Suprapubic skin (tissue), 4 donors: ENCODE measurements at regions not wholly inside any gene's neighbourhood (a gene's known extent, or its start where the extent isn't known, plus 50 kb on each side); places are given as distances from the start of the nearest gene placed in this dataset.
"Not testable (repeated sequence)": the region's sequence is repeated elsewhere in the genome, so short reads cannot be mapped to it uniquely, and the experiment has no call there.

Source experiments
- DNase-seq, 2 donors: peaks; one replicate each; pipeline ENCODE4 v3.0.0-alpha.2; 2019; ENCODE audit warnings: low spot score in 2 of 2
- H3K27ac ChIP-seq: fragments of 200-600 bp; sonication (generic); one replicate; pipeline ENCODE4 v1.5.1; 2019
- H3K27me3 ChIP-seq: fragments of 200-600 bp; sonication (generic); one replicate; pipeline ENCODE4 v1.5.1; 2019
- H3K36me3 ChIP-seq: fragments of 200-600 bp; sonication (generic); one replicate; pipeline ENCODE4 v1.5.1; 2019
- H3K4me1 ChIP-seq: fragments of 200-600 bp; sonication (generic); one replicate; pipeline ENCODE4 v1.5.1; 2019
- H3K4me3 ChIP-seq: fragments of 200-600 bp; sonication (generic); one replicate; pipeline ENCODE4 v1.5.1; 2019; ENCODE audit warnings: mild to moderate bottlenecking
- H3K9me3 ChIP-seq: fragments of 200-600 bp; sonication (generic); one replicate; pipeline ENCODE4 v1.5.1; 2019
- CTCF ChIP-seq, 2 donors: fragments of 200-600 bp in 1 of 2; fragments of 450-650 bp in 1 of 2; sonication (generic) in 1 of 2; IDR thresholded peaks; one replicate each; pipeline ENCODE4 v1.5.1; 2016 to 2019; ENCODE audit warnings: antibody characterized with exemption in 2 of 2, mild to moderate bottlenecking in 1 of 2, moderate library complexity in 1 of 2
- EP300 ChIP-seq: sonication (generic); formaldehyde crosslinking; IDR thresholded peaks from one replicate; pipeline ENCODE4 v1.6.1; 2017; ENCODE audit warnings: antibody characterized with exemption
- POLR2A ChIP-seq, 2 donors: fragments of 450-650 bp; IDR thresholded peaks; one replicate each; pipeline ENCODE4 v1.6.1; 2017; ENCODE audit warnings: antibody characterized with exemption in 2 of 2, mild to moderate bottlenecking in 2 of 2, moderate library complexity in 2 of 2
- POLR2AphosphoS5 ChIP-seq, 3 donors: sonication (generic); formaldehyde crosslinking; IDR thresholded peaks; one replicate each; pipeline ENCODE4 v1.6.1; 2017; ENCODE audit warnings: antibody characterized with exemption in 3 of 3
- WGBS: methylation state at CpG from one replicate; pipeline ENCODE4 v1.1.5; 2018; 5-methylcytosine and 5-hydroxymethylcytosine counted together

- H3K36me3 ChIP-seq: no peaks in the 10 kb centered on the region
- no peaks in the 10 kb centered on the region for H3K9me3 ChIP-seq
- H3K4me3 ChIP-seq: no peak overlapping the region
- no peak overlapping the region for H3K27ac ChIP-seq
- 38% methylated on average over 1 of the region's 1 CpG for WGBS
- no peaks in the 10 kb centered on the region for H3K27me3 ChIP-seq
- TF ChIP-seq CTCF (IDR thresholded peaks at IDR 0.05) (no peak), POLR2A (IDR thresholded peaks at IDR 0.05) (no peak), EP300 (no peak), POLR2AphosphoS5 (IDR thresholded peaks at IDR 0.05) (no peak)
- DNase-seq: no peak
- no peaks in the 10 kb centered on the region for H3K4me1 ChIP-seq
Measured at GRCh38 chr3:8305371-8305770, 196.3 kb upstream of the LMCD1 start.

GRCh38 chr3:8307545-8308110 is 194.0 kb upstream of the LMCD1 start:
- H3K36me3 ChIP-seq: no peaks in the 10 kb centered on the region
- TF ChIP-seq POLR2AphosphoS5 (IDR thresholded peaks at IDR 0.05): no peak
- TF ChIP-seq CTCF (IDR thresholded peaks at IDR 0.05): no peak
- TF ChIP-seq POLR2A (IDR thresholded peaks at IDR 0.05): no peak
- TF ChIP-seq EP300: no peak
- DNase-seq: no peak
- no peaks in the 10 kb centered on the region for H3K9me3 ChIP-seq
- H3K27me3 ChIP-seq: no peaks in the 10 kb centered on the region
- H3K4me1 ChIP-seq: no peaks in the 10 kb centered on the region
- no peak overlapping the region for H3K27ac ChIP-seq
- H3K4me3 ChIP-seq: no peak overlapping the region

GRCh38 chr3:8311321-8311720 is 190.3 kb upstream of the LMCD1 start:
- H3K27me3 ChIP-seq: no peaks in the 10 kb centered on the region
- DNase-seq: no peak
- TF ChIP-seq POLR2AphosphoS5 (IDR thresholded peaks at IDR 0.05) (no peak), EP300 (no peak), CTCF (IDR thresholded peaks at IDR 0.05) (no peak), POLR2A (IDR thresholded peaks at IDR 0.05) (no peak)
- WGBS: 89% methylated on average over 3 of the region's 3 CpGs
- H3K9me3 ChIP-seq: no peaks in the 10 kb centered on the region
- H3K4me3 ChIP-seq: no peak overlapping the region
- no peaks in the 10 kb centered on the region for H3K36me3 ChIP-seq
- H3K4me1 ChIP-seq: no peaks in the 10 kb centered on the region
- no peak overlapping the region for H3K27ac ChIP-seq

GRCh38 chr3:8312685-8313084 is 188.9 kb upstream of the LMCD1 start:
- no peak overlapping the region for H3K27ac ChIP-seq
- DNase-seq: no peak
- no peaks in the 10 kb centered on the region for H3K9me3 ChIP-seq
- TF ChIP-seq POLR2A (IDR thresholded peaks at IDR 0.05) (no peak), POLR2AphosphoS5 (IDR thresholded peaks at IDR 0.05) (no peak), CTCF (IDR thresholded peaks at IDR 0.05) (no peak), EP300 (no peak)
- no peaks in the 10 kb centered on the region for H3K4me1 ChIP-seq
- no peaks in the 10 kb centered on the region for H3K27me3 ChIP-seq
- H3K36me3 ChIP-seq: no peaks in the 10 kb centered on the region
- H3K4me3 ChIP-seq: no peak overlapping the region

GRCh38 chr3:8313560-8314267 is 187.9 kb upstream of the LMCD1 start:
- no peak for DNase-seq
- no peak for TF ChIP-seq POLR2A (IDR thresholded peaks at IDR 0.05)
- no peak for TF ChIP-seq CTCF (IDR thresholded peaks at IDR 0.05)
- TF ChIP-seq EP300: no peak
- no peak for TF ChIP-seq POLR2AphosphoS5 (IDR thresholded peaks at IDR 0.05)
- WGBS: 83% methylated on average over 5 of the region's 5 CpGs

GRCh38 chr3:8315526-8315925 is 186.1 kb upstream of the LMCD1 start:
- H3K27me3 ChIP-seq, H3K9me3 ChIP-seq, DNase-seq, H3K4me1 ChIP-seq, H3K27ac ChIP-seq, H3K4me3 ChIP-seq, H3K36me3 ChIP-seq: not testable (repeated sequence)
- 85% methylated on average over 3 of the region's 3 CpGs for WGBS

More at GRCh38 chr3:8313560-8314267, 187.9 kb upstream of the LMCD1 start:
- no peak overlapping the region for H3K27ac ChIP-seq
- no peaks in the 10 kb centered on the region for H3K4me1 ChIP-seq
- no peaks in the 10 kb centered on the region for H3K36me3 ChIP-seq
- H3K9me3 ChIP-seq: no peaks in the 10 kb centered on the region
- H3K27me3 ChIP-seq: no peaks in the 10 kb centered on the region
- no peak overlapping the region for H3K4me3 ChIP-seq
